ENCODE measurements at regions not wholly inside any gene's neighbourhood (a gene's known extent, or its start where the extent isn't known, plus 50 kb on each side); places are given as distances from the start of the nearest gene placed in this dataset.

GRCh38 chr2:222790932-222791331 is 69.9 kb upstream of the ACSL3 start:
- H3K4me1 Mint-ChIP-seq = peaks cover 18 to 28% of the 10 kb centered on the region in 2 experiments
- Histone ChIP-seq H3K56ac (ENCODE audit: insufficient read length, low read depth, low read length) (no peak overlapping the region), H3K27me3 (ENCODE audit: insufficient read depth, low read length) (no peaks in the 10 kb centered on the region), H3K79me2 (ENCODE audit: insufficient read depth, low read length) (no peaks in the 10 kb centered on the region), H3K9ac (ENCODE audit: extremely low read depth, insufficient read length, low read length) (no peak overlapping the region), H3T11ph (ENCODE audit: low read length) (no peak overlapping the region), H2BK15ac (ENCODE audit: low read depth, low read length) (no peak overlapping the region), H3K23ac (ENCODE audit: insufficient read length, low read depth, low read length) (no peak overlapping the region), H3K14ac (ENCODE audit: insufficient read depth, low read length) (no peak overlapping the region), H2BK12ac (ENCODE audit: insufficient read length, low read depth, low read length) (no peak overlapping the region), H3K9me3 (ENCODE audit: control insufficient read depth, low read depth, low read length) (no peaks in the 10 kb centered on the region), H4K91ac (ENCODE audit: insufficient read length, low read depth, low read length) (no peak overlapping the region), H2BK20ac (ENCODE audit: low read depth, low read length, poor library complexity, severe bottlenecking) (no peak overlapping the region), H2AFZ (ENCODE audit: low read length) (no peak overlapping the region), H2BK5ac (ENCODE audit: insufficient read length, low read length) (no peak overlapping the region), H3K27ac (ENCODE audit: insufficient read length, low read depth, low read length) (no peak overlapping the region), H3K4me1 (ENCODE audit: insufficient read depth, low read length) (no peaks in the 10 kb centered on the region), H4K8ac (replicated peaks; ENCODE audit: insufficient read length, low read depth, low read length) (no peak overlapping the region), H3K23me2 (ENCODE audit: insufficient read length, low read depth, low read length, poor library complexity, severe bottlenecking) (no peaks in the 10 kb centered on the region), H3K4ac (ENCODE audit: low read depth, low read length) (no peak overlapping the region), H3K18ac (ENCODE audit: insufficient read length, low read depth, low read length) (no peak overlapping the region), H3K79me1 (ENCODE audit: insufficient read depth, low read depth, low read length, poor library complexity, severe bottlenecking) (no peaks in the 10 kb centered on the region), H4K5ac (ENCODE audit: insufficient read length, low read depth, low read length) (no peak overlapping the region), H2BK120ac (ENCODE audit: low read depth, low read length, poor library complexity, severe bottlenecking) (no peak overlapping the region), H4K20me1 (ENCODE audit: control insufficient read depth, insufficient read depth, insufficient read length) (no peaks in the 10 kb centered on the region), H3K4me2 (ENCODE audit: insufficient read depth, insufficient read length, low read length) (no peak overlapping the region), H2AK5ac (ENCODE audit: insufficient read length, low read length) (no peak overlapping the region)
- no peaks in the 10 kb centered on the region for H3K9me3 Mint-ChIP-seq
- no peak for TF ChIP-seq CTCF (conservative IDR thresholded peaks at IDR 0.05)
- no CpG with 5 or more reads among the region's 7 CpGs for WGBS (ENCODE audit: extremely low coverage, insufficient read length, low lambda C conversion rate)
- no peak for DNase-seq
- H3K27ac Mint-ChIP-seq = no peak overlapping the region; a peak in 1 of 7 replicates
- peaks cover 1% of the 10 kb centered on the region; the same call in 1 of the 2 replicates for H3K27me3 Mint-ChIP-seq (ENCODE audit: low read depth)
- H3K36me3 Mint-ChIP-seq (ENCODE audit: insufficient read depth in 1 of 3, low read depth in 3 of 3) = no peaks in the 10 kb centered on the region; a peak in 1 of 7 replicates
- H3K4me3 Mint-ChIP-seq = no peak overlapping the region

All from H9 (cell line).